ENCODE measurements at regions not wholly inside any gene's neighbourhood (a gene's known extent, or its start where the extent isn't known, plus 50 kb on each side); places are given as distances from the start of the nearest gene placed in this dataset.

- TF ChIP-seq POLR2AphosphoS5 (IDR thresholded peaks at IDR 0.05; ENCODE audit: low read depth) (no peak), EZH2phosphoT487 (IDR thresholded peaks at IDR 0.05; ENCODE audit: unreplicated experiment) (no peak), STAT1 (IDR thresholded peaks at IDR 0.05; ENCODE audit: unreplicated experiment) (no peak), NANOG (IDR thresholded peaks at IDR 0.05; ENCODE audit: borderline replicate concordance) (no peak), JUNB (IDR thresholded peaks at IDR 0.05; ENCODE audit: unreplicated experiment) (no peak), ZNF114 (CRISPR knock-in tag; IDR thresholded peaks at IDR 0.05) (no peak), ZNF331 (CRISPR knock-in tag; IDR thresholded peaks at IDR 0.05; ENCODE audit: low read depth) (no peak), CREB1 (CRISPR knock-in tag; IDR thresholded peaks at IDR 0.05; ENCODE audit: low read depth) (no peak)
- TF ChIP-seq, protein P1, sequence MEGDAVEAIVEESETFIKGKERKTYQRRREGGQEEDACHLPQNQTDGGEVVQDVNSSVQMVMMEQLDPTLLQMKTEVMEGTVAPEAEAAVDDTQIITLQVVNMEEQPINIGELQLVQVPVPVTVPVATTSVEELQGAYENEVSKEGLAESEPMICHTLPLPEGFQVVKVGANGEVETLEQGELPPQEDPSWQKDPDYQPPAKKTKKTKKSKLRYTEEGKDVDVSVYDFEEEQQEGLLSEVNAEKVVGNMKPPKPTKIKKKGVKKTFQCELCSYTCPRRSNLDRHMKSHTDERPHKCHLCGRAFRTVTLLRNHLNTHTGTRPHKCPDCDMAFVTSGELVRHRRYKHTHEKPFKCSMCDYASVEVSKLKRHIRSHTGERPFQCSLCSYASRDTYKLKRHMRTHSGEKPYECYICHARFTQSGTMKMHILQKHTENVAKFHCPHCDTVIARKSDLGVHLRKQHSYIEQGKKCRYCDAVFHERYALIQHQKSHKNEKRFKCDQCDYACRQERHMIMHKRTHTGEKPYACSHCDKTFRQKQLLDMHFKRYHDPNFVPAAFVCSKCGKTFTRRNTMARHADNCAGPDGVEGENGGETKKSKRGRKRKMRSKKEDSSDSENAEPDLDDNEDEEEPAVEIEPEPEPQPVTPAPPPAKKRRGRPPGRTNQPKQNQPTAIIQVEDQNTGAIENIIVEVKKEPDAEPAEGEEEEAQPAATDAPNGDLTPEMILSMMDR (conservative IDR thresholded peaks at IDR 0.05; ENCODE audit: low read depth in 2 of 2), result no peak
Observed at GRCh38 chr4:57763070-57763469, 652.9 kb upstream of the IGFBP7 start (continued).

DNA sequence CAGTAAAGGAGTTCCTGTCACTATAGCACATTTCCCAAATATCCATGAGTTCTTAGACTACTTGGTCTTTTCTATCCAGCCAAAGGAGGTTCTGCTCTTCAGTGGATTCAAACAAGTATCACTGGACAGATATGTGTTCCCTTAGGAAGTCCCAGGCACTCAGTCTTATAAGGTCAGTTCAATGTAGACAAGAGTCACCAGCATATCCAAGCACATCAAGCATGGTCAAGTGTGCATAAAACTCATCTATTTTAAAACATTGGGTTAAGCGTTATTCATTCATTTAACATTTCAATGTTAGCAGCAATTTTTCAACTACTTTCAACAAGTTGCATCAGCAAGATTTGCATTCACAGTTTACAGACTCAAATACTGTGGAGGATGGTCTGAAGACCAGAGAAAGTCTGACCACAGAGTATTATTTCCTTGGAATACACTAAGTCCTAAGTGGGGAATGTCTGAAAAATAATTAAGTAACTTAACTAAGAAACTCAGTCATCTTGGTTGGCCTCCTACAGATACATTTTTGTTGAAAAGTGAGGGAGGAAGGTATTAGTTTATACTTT is 630.5 kb upstream of the IGFBP7 start:
- Mint-ChIP-seq H3K4me3 (no peak overlapping the region), H3K27ac (no peak overlapping the region), H3K4me1 (no peaks in the 10 kb centered on the region; the same call in 2 of the 3 replicates), H3K36me3 (ENCODE audit: low read depth) (peaks cover 3% of the 10 kb centered on the region; the same call in 2 of the 3 replicates), H3K27me3 (ENCODE audit: insufficient read depth, low read depth, poor library complexity) (no peaks in the 10 kb centered on the region), H3K9me3 (peaks cover 20% of the 10 kb centered on the region)
- H3K79me2 ChIP-seq (replicated peaks; ENCODE audit: insufficient read depth), result no peaks in the 10 kb centered on the region
- DNase-seq (ENCODE audit: low spot score) (no peak), ATAC-seq (no peak)
- no peak overlapping the region for H3K27ac ChIP-seq (ENCODE audit: low read depth)
- H3K4me3 ChIP-seq, result no peak overlapping the region
- no peaks in the 10 kb centered on the region for H3K27me3 ChIP-seq (ENCODE audit: insufficient read depth)
- no peaks in the 10 kb centered on the region for H4K20me1 ChIP-seq (replicated peaks; ENCODE audit: insufficient read depth)
- H3K9me2 ChIP-seq (ENCODE audit: insufficient read depth), result peaks cover 3% of the 10 kb centered on the region
- H3K4me2 ChIP-seq, result no peak overlapping the region
- no peaks in the 10 kb centered on the region for H3F3A ChIP-seq (replicated peaks; ENCODE audit: low read depth)
- no peaks in the 10 kb centered on the region for H3K36me3 ChIP-seq (ENCODE audit: insufficient read depth)
- H2AFZ ChIP-seq, result no peak overlapping the region
- no peaks in the 10 kb centered on the region for H3K4me1 ChIP-seq (ENCODE audit: insufficient read depth)
- TF ChIP-seq, protein P2, sequence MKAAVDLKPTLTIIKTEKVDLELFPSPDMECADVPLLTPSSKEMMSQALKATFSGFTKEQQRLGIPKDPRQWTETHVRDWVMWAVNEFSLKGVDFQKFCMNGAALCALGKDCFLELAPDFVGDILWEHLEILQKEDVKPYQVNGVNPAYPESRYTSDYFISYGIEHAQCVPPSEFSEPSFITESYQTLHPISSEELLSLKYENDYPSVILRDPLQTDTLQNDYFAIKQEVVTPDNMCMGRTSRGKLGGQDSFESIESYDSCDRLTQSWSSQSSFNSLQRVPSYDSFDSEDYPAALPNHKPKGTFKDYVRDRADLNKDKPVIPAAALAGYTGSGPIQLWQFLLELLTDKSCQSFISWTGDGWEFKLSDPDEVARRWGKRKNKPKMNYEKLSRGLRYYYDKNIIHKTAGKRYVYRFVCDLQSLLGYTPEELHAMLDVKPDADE (IDR thresholded peaks at IDR 0.05), result no peak
- TF ChIP-seq EZH2 (IDR thresholded peaks at IDR 0.05; ENCODE audit: low read depth, unreplicated experiment), result no peak
- no peak for TF ChIP-seq EZH2phosphoT487 (IDR thresholded peaks at IDR 0.05; ENCODE audit: unreplicated experiment)
- TF ChIP-seq, protein P3, sequence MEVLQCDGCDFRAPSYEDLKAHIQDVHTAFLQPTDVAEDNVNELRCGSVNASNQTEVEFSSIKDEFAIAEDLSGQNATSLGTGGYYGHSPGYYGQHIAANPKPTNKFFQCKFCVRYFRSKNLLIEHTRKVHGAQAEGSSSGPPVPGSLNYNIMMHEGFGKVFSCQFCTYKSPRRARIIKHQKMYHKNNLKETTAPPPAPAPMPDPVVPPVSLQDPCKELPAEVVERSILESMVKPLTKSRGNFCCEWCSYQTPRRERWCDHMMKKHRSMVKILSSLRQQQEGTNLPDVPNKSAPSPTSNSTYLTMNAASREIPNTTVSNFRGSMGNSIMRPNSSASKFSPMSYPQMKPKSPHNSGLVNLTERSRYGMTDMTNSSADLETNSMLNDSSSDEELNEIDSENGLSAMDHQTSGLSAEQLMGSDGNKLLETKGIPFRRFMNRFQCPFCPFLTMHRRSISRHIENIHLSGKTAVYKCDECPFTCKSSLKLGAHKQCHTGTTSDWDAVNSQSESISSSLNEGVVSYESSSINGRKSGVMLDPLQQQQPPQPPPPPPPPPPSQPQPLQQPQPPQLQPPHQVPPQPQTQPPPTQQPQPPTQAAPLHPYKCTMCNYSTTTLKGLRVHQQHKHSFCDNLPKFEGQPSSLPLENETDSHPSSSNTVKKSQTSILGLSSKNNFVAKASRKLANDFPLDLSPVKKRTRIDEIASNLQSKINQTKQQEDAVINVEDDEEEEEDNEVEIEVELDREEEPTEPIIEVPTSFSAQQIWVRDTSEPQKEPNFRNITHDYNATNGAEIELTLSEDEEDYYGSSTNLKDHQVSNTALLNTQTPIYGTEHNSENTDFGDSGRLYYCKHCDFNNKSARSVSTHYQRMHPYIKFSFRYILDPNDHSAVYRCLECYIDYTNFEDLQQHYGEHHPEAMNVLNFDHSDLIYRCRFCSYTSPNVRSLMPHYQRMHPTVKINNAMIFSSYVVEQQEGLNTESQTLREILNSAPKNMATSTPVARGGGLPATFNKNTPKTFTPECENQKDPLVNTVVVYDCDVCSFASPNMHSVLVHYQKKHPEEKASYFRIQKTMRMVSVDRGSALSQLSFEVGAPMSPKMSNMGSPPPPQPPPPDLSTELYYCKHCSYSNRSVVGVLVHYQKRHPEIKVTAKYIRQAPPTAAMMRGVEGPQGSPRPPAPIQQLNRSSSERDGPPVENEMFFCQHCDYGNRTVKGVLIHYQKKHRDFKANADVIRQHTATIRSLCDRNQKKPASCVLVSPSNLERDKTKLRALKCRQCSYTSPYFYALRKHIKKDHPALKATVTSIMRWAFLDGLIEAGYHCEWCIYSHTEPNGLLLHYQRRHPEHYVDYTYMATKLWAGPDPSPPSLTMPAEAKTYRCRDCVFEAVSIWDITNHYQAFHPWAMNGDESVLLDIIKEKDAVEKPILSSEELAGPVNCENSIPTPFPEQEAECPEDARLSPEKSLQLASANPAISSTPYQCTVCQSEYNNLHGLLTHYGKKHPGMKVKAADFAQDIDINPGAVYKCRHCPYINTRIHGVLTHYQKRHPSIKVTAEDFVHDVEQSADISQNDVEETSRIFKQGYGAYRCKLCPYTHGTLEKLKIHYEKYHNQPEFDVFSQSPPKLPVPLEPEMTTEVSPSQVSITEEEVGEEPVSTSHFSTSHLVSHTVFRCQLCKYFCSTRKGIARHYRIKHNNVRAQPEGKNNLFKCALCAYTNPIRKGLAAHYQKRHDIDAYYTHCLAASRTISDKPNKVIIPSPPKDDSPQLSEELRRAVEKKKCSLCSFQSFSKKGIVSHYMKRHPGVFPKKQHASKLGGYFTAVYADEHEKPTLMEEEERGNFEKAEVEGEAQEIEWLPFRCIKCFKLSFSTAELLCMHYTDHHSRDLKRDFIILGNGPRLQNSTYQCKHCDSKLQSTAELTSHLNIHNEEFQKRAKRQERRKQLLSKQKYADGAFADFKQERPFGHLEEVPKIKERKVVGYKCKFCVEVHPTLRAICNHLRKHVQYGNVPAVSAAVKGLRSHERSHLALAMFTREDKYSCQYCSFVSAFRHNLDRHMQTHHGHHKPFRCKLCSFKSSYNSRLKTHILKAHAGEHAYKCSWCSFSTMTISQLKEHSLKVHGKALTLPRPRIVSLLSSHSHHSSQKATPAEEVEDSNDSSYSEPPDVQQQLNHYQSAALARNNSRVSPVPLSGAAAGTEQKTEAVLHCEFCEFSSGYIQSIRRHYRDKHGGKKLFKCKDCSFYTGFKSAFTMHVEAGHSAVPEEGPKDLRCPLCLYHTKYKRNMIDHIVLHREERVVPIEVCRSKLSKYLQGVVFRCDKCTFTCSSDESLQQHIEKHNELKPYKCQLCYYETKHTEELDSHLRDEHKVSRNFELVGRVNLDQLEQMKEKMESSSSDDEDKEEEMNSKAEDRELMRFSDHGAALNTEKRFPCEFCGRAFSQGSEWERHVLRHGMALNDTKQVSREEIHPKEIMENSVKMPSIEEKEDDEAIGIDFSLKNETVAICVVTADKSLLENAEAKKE (CRISPR knock-in tag; IDR thresholded peaks at IDR 0.05), result no peak
- TF ChIP-seq, protein P1 (conservative IDR thresholded peaks at IDR 0.05; ENCODE audit: low read depth in 2 of 2), result no peak
- TF ChIP-seq ZNF114 (CRISPR knock-in tag; IDR thresholded peaks at IDR 0.05), result no peak
- TF ChIP-seq POLR2AphosphoS5 (IDR thresholded peaks at IDR 0.05; ENCODE audit: low read depth), result no peak

Measured in GM23338 (cell line).